Neuronal stem cell (in vitro differentiated cells): ENCODE measurements at regions not wholly inside any gene's neighbourhood (a gene's known extent, or its start where the extent isn't known, plus 50 kb on each side); places are given as distances from the start of the nearest gene placed in this dataset.
"Not testable (repeated sequence)": the region's sequence is repeated elsewhere in the genome, so short reads cannot be mapped to it uniquely, and the experiment has no call there.

ENCODE experiments used
- DNase-seq: peaks from one replicate; pipeline ENCODE4 v3.0.0-alpha.2; 2013; ENCODE audit warnings: low spot score
- H2AFZ ChIP-seq: one replicate; pipeline ENCODE4 v1.6.1; 2013; ENCODE audit warnings: mild to moderate bottlenecking, low read length, inconsistent platforms
- H2AK5ac ChIP-seq: 2 replicates; pipeline ENCODE4 v1.6.1; 2013; ENCODE audit warnings: low read depth, mild to moderate bottlenecking, inconsistent platforms, low read length, moderate library complexity, mixed read lengths
- H2BK120ac ChIP-seq: 2 replicates; pipeline ENCODE4 v1.6.1; 2013; ENCODE audit warnings: low read depth, mild to moderate bottlenecking, inconsistent platforms, low read length, moderate library complexity, mixed read lengths
- H2BK12ac ChIP-seq: one replicate; pipeline ENCODE4 v1.6.1; 2013; ENCODE audit warnings: low read length, inconsistent platforms
- H2BK15ac ChIP-seq: 2 replicates; pipeline ENCODE4 v1.6.1; 2013; ENCODE audit warnings: mild to moderate bottlenecking, low read length, inconsistent platforms, mixed read lengths
- H2BK5ac ChIP-seq: one replicate; pipeline ENCODE4 v1.6.1; 2013; ENCODE audit warnings: inconsistent platforms, mild to moderate bottlenecking, low read length, moderate library complexity
- H3K14ac ChIP-seq: one replicate; pipeline ENCODE4 v1.6.1; 2013; ENCODE audit warnings: low read length, inconsistent platforms
- H3K18ac ChIP-seq: 2 replicates; pipeline ENCODE4 v1.6.1; 2013; ENCODE audit warnings: low read length, inconsistent platforms
- H3K23ac ChIP-seq: 2 replicates; pipeline ENCODE4 v1.6.1; 2013; ENCODE audit warnings: low read depth, mild to moderate bottlenecking, mixed read lengths, low read length, inconsistent platforms; ENCODE audit not compliant: poor library complexity
- H3K27ac ChIP-seq: replicated peaks from 3 replicates; pipeline ENCODE4 v1.5.1; 2013; ENCODE audit warnings: low read length, inconsistent platforms
- H3K27me3 ChIP-seq, 3 experiments: 2 replicates each; pipeline ENCODE4 v1.6.1; 2013; ENCODE audit warnings: low read length in 3 of 3, mild to moderate bottlenecking in 2 of 3, inconsistent platforms in 1 of 3, low read depth in 1 of 3, mixed read lengths in 1 of 3, moderate library complexity in 1 of 3; ENCODE audit not compliant: control insufficient read depth in 3 of 3, insufficient read depth in 3 of 3
- H3K36me3 ChIP-seq, 2 donors: replicated peaks in 1 of 2; 2 replicates each; pipeline ENCODE4 v1.6.1; 2013; ENCODE audit warnings: low read length in 2 of 2; ENCODE audit not compliant: control insufficient read depth in 2 of 2, insufficient read depth in 2 of 2
- H3K4ac ChIP-seq: 2 replicates; pipeline ENCODE4 v1.6.1; 2013; ENCODE audit warnings: inconsistent platforms, mild to moderate bottlenecking, low read length, moderate library complexity
- H3K4me1 ChIP-seq, 2 donors: 1 replicate in 1 of 2; 2 replicates in 1 of 2; pipeline ENCODE4 v1.6.1; 2013; ENCODE audit warnings: low read length in 2 of 2, low read depth in 1 of 2; ENCODE audit not compliant: control insufficient read depth in 2 of 2, insufficient read depth in 1 of 2
- H3K4me2 ChIP-seq: one replicate; pipeline ENCODE4 v1.6.1; 2013; ENCODE audit warnings: mild to moderate bottlenecking, low read length, inconsistent platforms; ENCODE audit not compliant: insufficient read depth, poor library complexity, severe bottlenecking
- H3K4me3 ChIP-seq, 2 donors: 2 replicates each; pipeline ENCODE4 v1.5.1; 2013; ENCODE audit warnings: low read length in 2 of 2, mild to moderate bottlenecking in 2 of 2, inconsistent platforms in 1 of 2, moderate library complexity in 1 of 2
- H3K79me1 ChIP-seq: one replicate; pipeline ENCODE4 v1.6.1; 2013; ENCODE audit warnings: low read depth, mild to moderate bottlenecking, inconsistent platforms, low read length, moderate library complexity
- H3K9ac ChIP-seq: one replicate; pipeline ENCODE4 v1.6.1; 2013; ENCODE audit warnings: mild to moderate bottlenecking, low read depth, low read length, inconsistent platforms; ENCODE audit not compliant: poor library complexity
- H3K9me3 ChIP-seq, 2 donors: replicated peaks in 1 of 2; 2 replicates each; pipeline versions ENCODE3 to v1.6.1; 2013; ENCODE audit warnings: low read length in 2 of 2, mild to moderate bottlenecking in 2 of 2, inconsistent platforms in 1 of 2, low read depth in 1 of 2, mixed read lengths in 1 of 2, moderate library complexity in 1 of 2; ENCODE audit not compliant: control insufficient read depth in 2 of 2, insufficient read depth in 1 of 2
- H4K8ac ChIP-seq: one replicate; pipeline ENCODE4 v1.6.1; 2013; ENCODE audit warnings: low read depth, mild to moderate bottlenecking, inconsistent platforms, low read length, moderate library complexity
- H4K91ac ChIP-seq: one replicate; pipeline ENCODE4 v1.6.1; 2013; ENCODE audit warnings: low read length, low read depth, mild to moderate bottlenecking, inconsistent platforms; ENCODE audit not compliant: poor library complexity
- WGBS, 2 donors: extraction: QIAGEN DNeasy Blood & Tissue Kit; methylation state at CpG; one replicate each; pipeline ENCODE4 v1.1.7; 2013; ENCODE audit warnings: missing lambda C conversion rate in 2 of 2, mixed read lengths in 1 of 2; ENCODE audit not compliant: insufficient read length in 2 of 2, insufficient replicate concordance in 1 of 2; ENCODE audit errors: extremely low coverage in 2 of 2; 5-methylcytosine and 5-hydroxymethylcytosine counted together

DNA sequence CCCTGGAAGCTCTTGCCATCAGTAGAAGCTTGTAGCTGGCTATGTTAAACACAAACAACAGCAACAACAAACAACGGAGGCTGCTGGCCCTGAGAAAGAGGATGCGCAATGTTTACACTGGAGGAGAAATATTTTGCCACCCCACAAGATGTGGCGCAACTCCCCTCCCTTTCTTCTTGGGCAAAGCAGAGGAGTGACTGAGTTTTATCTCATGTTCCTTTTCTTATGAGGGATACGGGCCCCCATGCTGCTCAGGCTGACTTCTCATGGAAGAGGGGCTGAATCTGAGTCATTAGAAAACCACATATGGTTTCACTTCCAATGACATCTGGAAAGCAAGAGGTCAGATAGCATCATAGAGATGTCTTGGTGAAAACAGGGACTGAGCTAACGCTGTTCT lies 75.9 kb upstream of the HDDC2 start:
- H3K27ac ChIP-seq: no peak overlapping the region
- no peak overlapping the region for H3K23ac ChIP-seq
- H4K91ac ChIP-seq: no peak overlapping the region
- no peak overlapping the region for H3K4me3 ChIP-seq
- H3K4me1 ChIP-seq: peaks cover 0 to 5% of the 10 kb centered on the region in 2 donors
- no peak overlapping the region for H2BK5ac ChIP-seq
- H3K4me2 ChIP-seq: no peak overlapping the region
- no peaks in the 10 kb centered on the region for H3K36me3 ChIP-seq
- H3K4ac ChIP-seq: no peak overlapping the region
- no peak for DNase-seq
- H2AFZ ChIP-seq: no peak overlapping the region
- H3K9ac ChIP-seq: no peak overlapping the region
- H4K8ac ChIP-seq: no peak overlapping the region
- H3K18ac ChIP-seq: no peak overlapping the region
- no peak overlapping the region for H3K14ac ChIP-seq
- H2AK5ac ChIP-seq: no peak overlapping the region
- H2BK120ac ChIP-seq: no peak overlapping the region
- no peaks in the 10 kb centered on the region for H3K79me1 ChIP-seq
- H3K27me3 ChIP-seq: peaks cover 0 to 10% (median 0%) of the 10 kb centered on the region in 3 experiments
- H2BK15ac ChIP-seq: no peak overlapping the region
- no peaks in the 10 kb centered on the region for H3K9me3 ChIP-seq
- H2BK12ac ChIP-seq: no peak overlapping the region
- no CpG with 5 or more reads among the region's 5 CpGs for WGBS, 2 donors

DNA sequence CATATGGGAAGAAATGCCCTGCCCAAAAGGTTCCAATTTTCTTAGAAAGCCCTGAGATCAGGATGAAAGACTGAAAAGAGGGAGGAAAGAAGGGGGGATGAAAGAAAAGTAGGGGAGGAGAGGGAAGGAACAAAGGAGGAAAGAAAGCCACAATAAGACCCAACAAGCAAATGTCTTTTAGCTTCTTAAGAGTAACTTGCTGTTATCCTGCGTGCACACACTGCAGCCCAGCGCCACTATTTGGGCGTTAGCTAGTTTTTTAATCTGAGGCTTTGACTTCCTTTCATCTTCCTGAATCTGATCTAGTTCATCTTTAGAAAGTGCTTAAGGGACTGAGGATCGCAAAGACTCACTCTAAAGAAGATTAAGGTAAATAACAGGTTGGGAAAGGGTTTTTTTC lies 77.4 kb upstream of the HDDC2 start:
- H3K27me3 ChIP-seq: peaks cover 0 to 6% (median 0%) of the 10 kb centered on the region in 3 experiments
- no peak overlapping the region for H2BK120ac ChIP-seq
- H3K9ac ChIP-seq: no peak overlapping the region
- H2AFZ ChIP-seq: no peak overlapping the region
- H3K4ac ChIP-seq: no peak overlapping the region
- H3K23ac ChIP-seq: no peak overlapping the region
- H3K9me3 ChIP-seq: no peaks in the 10 kb centered on the region
- no CpG with 5 or more reads among the region's 4 CpGs for WGBS, 2 donors
- H3K18ac ChIP-seq: no peak overlapping the region
- H2AK5ac ChIP-seq: no peak overlapping the region
- no peak overlapping the region for H3K4me3 ChIP-seq
- H3K36me3 ChIP-seq: no peaks in the 10 kb centered on the region
- DNase-seq: no peak
- no peaks in the 10 kb centered on the region for H3K79me1 ChIP-seq
- no peak overlapping the region for H3K14ac ChIP-seq
- no peak overlapping the region for H2BK5ac ChIP-seq
- H2BK12ac ChIP-seq: no peak overlapping the region
- no peak overlapping the region for H3K4me2 ChIP-seq
- no peak overlapping the region for H4K8ac ChIP-seq
- H4K91ac ChIP-seq: no peak overlapping the region
- H2BK15ac ChIP-seq: no peak overlapping the region
- no peak overlapping the region for H3K27ac ChIP-seq
- H3K4me1 ChIP-seq: peaks cover 0 to 5% of the 10 kb centered on the region in 2 donors

DNA sequence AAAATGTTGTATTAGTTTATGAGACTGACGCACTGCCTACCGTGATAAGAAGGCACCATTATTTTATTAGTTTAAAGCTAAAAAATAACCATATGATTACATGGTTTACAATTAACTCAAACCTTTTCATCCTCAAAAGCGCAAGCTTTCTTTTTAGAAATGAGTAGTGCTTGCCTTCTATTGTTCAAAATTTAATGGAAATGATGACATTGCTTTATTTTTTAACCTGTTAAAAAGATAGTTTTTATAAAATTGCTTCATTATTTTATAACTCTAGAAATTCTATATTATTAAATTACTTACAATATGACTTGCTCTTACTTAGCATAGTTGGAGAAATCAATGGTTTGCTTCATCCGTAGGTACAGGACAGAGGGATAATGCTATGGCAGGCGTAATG lies 78.7 kb upstream of the HDDC2 start:
- H2BK15ac ChIP-seq: no peak overlapping the region
- no peaks in the 10 kb centered on the region for H3K79me1 ChIP-seq
- H2AK5ac ChIP-seq: no peak overlapping the region
- no peak overlapping the region for H3K9ac ChIP-seq
- WGBS, 2 donors: no CpG with 5 or more reads among the region's 5 CpGs
- H4K91ac ChIP-seq: no peak overlapping the region
- H2BK12ac ChIP-seq: no peak overlapping the region
- H4K8ac ChIP-seq: no peak overlapping the region
- no peak overlapping the region for H3K23ac ChIP-seq
- no peak overlapping the region for H2BK5ac ChIP-seq
- no peak overlapping the region for H3K4ac ChIP-seq
- H2AFZ ChIP-seq: no peak overlapping the region
- no peaks in the 10 kb centered on the region for H3K9me3 ChIP-seq
- no peak overlapping the region for H3K18ac ChIP-seq
- no peak overlapping the region for H3K27ac ChIP-seq
- H3K14ac ChIP-seq: no peak overlapping the region
- no peak for DNase-seq
- H3K4me2 ChIP-seq: no peak overlapping the region
- no peaks in the 10 kb centered on the region for H3K36me3 ChIP-seq
- H2BK120ac ChIP-seq: no peak overlapping the region
- H3K27me3 ChIP-seq: peaks cover 0 to 6% (median 0%) of the 10 kb centered on the region in 3 experiments
- no peak overlapping the region for H3K4me3 ChIP-seq
- peaks cover 0 to 5% of the 10 kb centered on the region in 2 donors for H3K4me1 ChIP-seq

DNA sequence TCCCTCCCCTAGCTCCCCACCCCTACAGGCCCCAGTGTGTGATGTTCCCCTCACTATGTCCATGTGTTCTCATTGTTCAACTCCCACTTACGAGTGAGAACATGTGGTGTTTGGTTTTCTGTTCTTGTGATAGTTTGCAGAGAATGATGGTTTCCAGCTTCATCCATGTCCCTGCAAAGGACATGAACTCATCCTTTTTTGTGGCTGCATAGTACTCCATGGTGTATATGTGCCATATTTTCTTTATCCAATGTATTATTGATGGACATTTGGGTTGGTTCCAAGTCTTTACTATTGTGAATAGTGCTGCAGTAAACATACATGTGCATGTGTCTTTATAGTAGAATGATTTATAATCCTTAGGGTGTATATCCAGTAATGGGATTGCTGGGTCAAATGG lies 84.6 kb upstream of the HDDC2 start:
- H2BK120ac ChIP-seq: not testable (repeated sequence)

More for the DNA sequence above, 84.6 kb upstream of the HDDC2 start:
- not testable (repeated sequence) for H3K4ac ChIP-seq, H3K9me3 ChIP-seq, H3K4me2 ChIP-seq, H3K27ac ChIP-seq, H2BK5ac ChIP-seq, H3K79me1 ChIP-seq, H2BK12ac ChIP-seq, DNase-seq, H3K27me3 ChIP-seq, H3K14ac ChIP-seq, H4K91ac ChIP-seq, H4K8ac ChIP-seq, H3K4me1 ChIP-seq, H2BK15ac ChIP-seq, H3K23ac ChIP-seq, H3K18ac ChIP-seq, H2AK5ac ChIP-seq, H3K36me3 ChIP-seq, H3K9ac ChIP-seq, H3K4me3 ChIP-seq, H2AFZ ChIP-seq
- WGBS, 2 donors: no CpG with 5 or more reads among the region's 1 CpG
